Body of pancreas (tissue), 4 donors: ENCODE measurements at regions not wholly inside any gene's neighbourhood (a gene's known extent, or its start where the extent isn't known, plus 50 kb on each side); places are given as distances from the start of the nearest gene placed in this dataset.

Experiments
- POLR2A ChIP-seq, 3 donors: fragments of 450-650 bp; IDR thresholded peaks; one replicate each; pipeline ENCODE4 v1.6.1; 2016; ENCODE audit warnings: antibody characterized with exemption in 3 of 3, mild to moderate bottlenecking in 2 of 3
- TF ChIP-seq, protein P1 (sequence below), 7 experiments: fragments of 450-650 bp in 4 of 7; fragments of 200-600 bp in 3 of 7; sonication (generic) in 3 of 7; IDR thresholded peaks; one replicate each; pipeline ENCODE4 v1.5.1; 2016 to 2019; ENCODE audit warnings: antibody characterized with exemption in 7 of 7

DNA sequence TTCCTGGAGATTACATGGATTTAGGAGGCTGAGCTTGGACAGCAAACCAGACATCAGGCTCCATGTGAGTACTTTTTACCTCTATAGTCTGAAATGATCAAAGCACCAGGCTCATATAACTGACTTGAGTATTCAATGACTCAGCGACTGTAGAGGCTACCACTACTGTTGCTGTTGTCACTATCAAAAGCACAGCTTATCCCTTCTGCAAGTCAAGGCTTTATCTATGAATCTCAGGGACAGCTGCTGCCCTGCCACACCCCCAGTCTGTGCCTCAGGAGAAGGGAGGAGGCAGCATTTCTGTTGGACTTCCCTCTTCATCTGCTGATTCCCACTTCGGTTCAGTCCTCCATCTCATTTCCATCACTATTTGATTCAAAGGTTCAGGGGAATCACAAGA, 80.5 kb upstream of the CNR1 start:
- TF ChIP-seq POLR2A (IDR thresholded peaks at IDR 0.05) = no peak
- TF ChIP-seq, protein P1, sequence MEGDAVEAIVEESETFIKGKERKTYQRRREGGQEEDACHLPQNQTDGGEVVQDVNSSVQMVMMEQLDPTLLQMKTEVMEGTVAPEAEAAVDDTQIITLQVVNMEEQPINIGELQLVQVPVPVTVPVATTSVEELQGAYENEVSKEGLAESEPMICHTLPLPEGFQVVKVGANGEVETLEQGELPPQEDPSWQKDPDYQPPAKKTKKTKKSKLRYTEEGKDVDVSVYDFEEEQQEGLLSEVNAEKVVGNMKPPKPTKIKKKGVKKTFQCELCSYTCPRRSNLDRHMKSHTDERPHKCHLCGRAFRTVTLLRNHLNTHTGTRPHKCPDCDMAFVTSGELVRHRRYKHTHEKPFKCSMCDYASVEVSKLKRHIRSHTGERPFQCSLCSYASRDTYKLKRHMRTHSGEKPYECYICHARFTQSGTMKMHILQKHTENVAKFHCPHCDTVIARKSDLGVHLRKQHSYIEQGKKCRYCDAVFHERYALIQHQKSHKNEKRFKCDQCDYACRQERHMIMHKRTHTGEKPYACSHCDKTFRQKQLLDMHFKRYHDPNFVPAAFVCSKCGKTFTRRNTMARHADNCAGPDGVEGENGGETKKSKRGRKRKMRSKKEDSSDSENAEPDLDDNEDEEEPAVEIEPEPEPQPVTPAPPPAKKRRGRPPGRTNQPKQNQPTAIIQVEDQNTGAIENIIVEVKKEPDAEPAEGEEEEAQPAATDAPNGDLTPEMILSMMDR (IDR thresholded peaks at IDR 0.05) = no peak
